GM12865 (cell line): ENCODE measurements at regions not wholly inside any gene's neighbourhood (a gene's known extent, or its start where the extent isn't known, plus 50 kb on each side); places are given as distances from the start of the nearest gene placed in this dataset.

Source experiments
- DNase-seq: peaks from one replicate; pipeline ENCODE4 v3.0.0; 2010; ENCODE audit warnings: low read depth
- H3K4me3 ChIP-seq: 2 replicates; pipeline ENCODE4 v1.5.1; 2011; ENCODE audit warnings: mild to moderate bottlenecking, low read depth, low read length, control low read depth
- TF ChIP-seq, protein P1 (sequence below): IDR thresholded peaks from 2 replicates; pipeline ENCODE4 v1.5.1; 2011; ENCODE audit warnings: low read length, control low read depth, low read depth, inconsistent platforms; ENCODE audit not compliant: insufficient read depth; ENCODE audit errors: missing control alignments

DNA sequence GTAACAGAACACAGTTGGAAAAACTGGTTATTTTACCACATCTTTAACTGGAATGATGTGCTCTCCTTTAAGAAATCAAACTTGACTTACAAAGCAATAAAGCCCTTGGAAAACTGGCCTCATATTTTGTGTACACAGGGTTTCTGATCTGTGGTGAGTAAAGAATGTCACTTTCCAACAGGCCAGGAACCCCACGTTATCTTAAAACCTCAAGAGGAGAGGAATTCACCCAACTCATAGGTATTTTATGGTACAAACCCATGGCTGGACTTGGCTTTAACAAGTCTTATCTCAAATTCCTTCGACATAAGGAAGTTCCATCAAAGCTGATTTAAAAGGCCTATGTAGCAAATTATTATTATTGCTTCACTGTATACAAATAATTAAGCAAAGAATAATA, 1735.1 kb downstream of the PCDH7 start:
- no peak overlapping the region for H3K4me3 ChIP-seq
- DNase-seq, result no peak
- TF ChIP-seq, protein P1, sequence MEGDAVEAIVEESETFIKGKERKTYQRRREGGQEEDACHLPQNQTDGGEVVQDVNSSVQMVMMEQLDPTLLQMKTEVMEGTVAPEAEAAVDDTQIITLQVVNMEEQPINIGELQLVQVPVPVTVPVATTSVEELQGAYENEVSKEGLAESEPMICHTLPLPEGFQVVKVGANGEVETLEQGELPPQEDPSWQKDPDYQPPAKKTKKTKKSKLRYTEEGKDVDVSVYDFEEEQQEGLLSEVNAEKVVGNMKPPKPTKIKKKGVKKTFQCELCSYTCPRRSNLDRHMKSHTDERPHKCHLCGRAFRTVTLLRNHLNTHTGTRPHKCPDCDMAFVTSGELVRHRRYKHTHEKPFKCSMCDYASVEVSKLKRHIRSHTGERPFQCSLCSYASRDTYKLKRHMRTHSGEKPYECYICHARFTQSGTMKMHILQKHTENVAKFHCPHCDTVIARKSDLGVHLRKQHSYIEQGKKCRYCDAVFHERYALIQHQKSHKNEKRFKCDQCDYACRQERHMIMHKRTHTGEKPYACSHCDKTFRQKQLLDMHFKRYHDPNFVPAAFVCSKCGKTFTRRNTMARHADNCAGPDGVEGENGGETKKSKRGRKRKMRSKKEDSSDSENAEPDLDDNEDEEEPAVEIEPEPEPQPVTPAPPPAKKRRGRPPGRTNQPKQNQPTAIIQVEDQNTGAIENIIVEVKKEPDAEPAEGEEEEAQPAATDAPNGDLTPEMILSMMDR, result no peak

DNA sequence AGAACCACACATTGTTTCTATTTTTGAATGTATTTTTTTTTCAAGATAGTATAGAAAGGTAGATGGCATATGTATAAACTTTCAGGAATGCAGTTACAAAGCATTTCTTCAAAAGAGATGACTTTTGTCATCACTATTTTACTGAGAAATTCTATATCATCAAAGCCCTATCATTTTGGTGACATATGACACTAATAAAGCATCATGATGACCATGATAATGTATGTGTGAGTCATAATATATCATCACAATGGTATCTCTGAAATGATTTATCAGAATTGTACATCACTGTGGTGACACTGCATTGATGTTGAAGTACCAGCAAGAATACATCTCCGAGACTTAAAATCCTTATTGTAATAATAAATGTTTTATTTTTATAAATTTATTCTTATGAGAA, 1740.8 kb downstream of the PCDH7 start:
- DNase-seq, result no peak
- H3K4me3 ChIP-seq, result no peak overlapping the region
- TF ChIP-seq, protein P1, result no peak

DNA sequence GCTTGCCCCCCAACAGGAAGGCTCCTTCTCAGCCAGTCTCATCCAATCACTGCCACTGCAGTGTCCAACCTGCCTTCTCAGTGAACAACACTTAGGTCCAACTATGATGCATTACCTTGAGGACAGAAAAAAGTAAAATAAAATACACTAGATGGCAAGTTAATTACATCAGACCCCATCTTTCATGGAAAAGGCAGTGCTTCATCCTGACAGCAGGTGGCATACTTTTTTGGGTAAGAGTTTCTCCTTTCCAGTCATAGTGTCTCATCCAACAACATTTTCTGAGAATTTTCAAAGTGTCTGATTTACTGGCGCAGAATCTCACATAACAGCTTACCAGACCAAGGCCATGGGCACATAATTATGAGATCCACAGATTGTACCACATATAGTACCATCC, 1742.8 kb downstream of the PCDH7 start:
- TF ChIP-seq, protein P1, result peak; percentile 10
- no peak overlapping the region for H3K4me3 ChIP-seq
- DNase-seq, result peak; percentile 2

DNA sequence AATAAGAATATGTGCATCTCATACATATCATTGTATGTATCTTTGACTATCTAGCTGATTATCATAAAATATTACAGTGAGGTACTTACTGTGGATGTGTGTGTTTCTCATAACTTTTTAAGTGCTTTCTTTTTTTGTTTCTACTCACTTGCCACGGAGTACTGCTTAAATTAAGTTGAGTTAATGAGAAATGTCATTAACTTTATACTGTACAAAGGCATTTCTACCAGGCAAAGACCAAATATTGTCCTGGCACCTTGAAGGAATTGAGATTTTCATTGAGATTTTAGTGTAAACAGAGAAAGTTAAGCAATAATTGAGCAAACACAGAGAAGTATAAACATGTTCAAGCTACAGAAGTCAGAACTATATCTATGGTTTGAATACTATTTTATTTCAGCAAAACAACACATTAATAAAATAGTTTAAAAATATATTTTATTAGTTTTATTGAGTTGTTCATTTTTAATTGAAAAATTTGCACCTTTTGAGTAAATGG, 1750.0 kb downstream of the PCDH7 start:
- no peak overlapping the region for H3K4me3 ChIP-seq
- DNase-seq, result no peak
- TF ChIP-seq, protein P1, result no peak

DNA sequence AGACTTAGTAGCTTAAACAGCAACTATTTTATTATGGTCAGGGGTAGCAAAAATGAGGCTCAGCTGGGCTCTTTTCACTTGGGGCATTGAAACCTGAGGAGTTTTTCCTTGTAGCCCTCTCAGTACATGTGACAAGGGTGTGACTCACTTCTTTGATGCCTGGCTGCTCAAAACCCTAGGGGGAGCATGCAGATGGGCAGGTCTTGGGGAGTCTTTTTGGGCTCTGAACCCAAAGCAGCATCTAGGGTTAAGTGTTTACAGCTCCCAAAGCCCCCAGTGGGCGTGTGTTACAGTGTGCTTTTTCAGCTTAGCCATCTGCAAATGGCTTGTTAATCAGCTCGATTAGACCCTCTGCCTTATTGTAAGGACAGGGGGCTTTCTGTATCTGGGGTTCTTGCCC, 1752.7 kb downstream of the PCDH7 start:
- TF ChIP-seq, protein P1, result no peak
- no peak overlapping the region for H3K4me3 ChIP-seq
- no peak for DNase-seq

DNA sequence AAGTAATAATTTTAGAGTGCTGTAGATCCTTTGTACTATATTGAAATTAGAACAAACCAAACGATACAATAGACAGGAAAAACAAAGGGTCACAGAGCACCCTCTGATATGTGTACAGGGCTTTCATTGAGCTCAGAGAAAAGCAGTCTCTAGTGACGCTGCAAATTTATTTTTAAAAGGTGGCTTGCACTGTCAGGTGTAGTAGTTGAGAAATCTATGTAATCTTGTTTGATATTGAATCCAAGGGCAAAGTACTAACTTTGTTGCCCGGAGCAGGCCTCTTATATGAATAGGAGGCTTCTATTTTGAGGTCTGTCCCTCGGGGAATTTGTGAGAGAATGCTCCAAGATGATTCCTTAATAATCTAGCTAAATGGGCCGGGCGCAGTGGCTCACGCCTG, 1755.5 kb downstream of the PCDH7 start:
- no peak for DNase-seq
- H3K4me3 ChIP-seq, result no peak overlapping the region
- TF ChIP-seq, protein P1, result no peak

DNA sequence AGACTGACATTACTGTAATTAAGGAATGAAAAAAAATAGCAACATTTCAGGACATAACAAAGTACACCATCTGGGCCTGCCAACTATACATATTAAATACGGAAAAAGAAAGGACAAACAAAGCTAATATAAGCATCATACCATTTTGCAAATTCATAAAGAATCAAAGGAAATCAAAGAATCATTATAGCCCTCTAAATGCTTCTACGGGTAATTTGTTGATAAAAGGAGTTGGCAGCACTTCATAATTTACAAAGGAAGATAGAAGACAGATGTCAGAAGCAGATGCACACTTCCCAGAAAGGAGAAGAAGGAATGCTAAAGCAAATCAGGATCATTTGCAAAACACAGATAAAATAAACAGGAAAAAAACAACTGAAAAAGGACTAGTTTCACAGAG, 1757.3 kb downstream of the PCDH7 start:
- no peak overlapping the region for H3K4me3 ChIP-seq
- no peak for DNase-seq

More for the DNA sequence above, 1757.3 kb downstream of the PCDH7 start:
- TF ChIP-seq, protein P1, result no peak
